H9 (cell line): ENCODE measurements at regions not wholly inside any gene's neighbourhood (a gene's known extent, or its start where the extent isn't known, plus 50 kb on each side); places are given as distances from the start of the nearest gene placed in this dataset.

Experiments
- DNase-seq: peaks from one replicate; pipeline ENCODE4 v3.0.0-alpha.2; 2017
- H2AFZ ChIP-seq: one replicate; pipeline ENCODE4 v1.6.1; 2013; ENCODE audit warnings: mild to moderate bottlenecking, low read length, control low read depth, moderate library complexity
- H2AK5ac ChIP-seq: 2 replicates; pipeline ENCODE4 v1.6.1; 2013; ENCODE audit warnings: low read length, control low read depth, mixed read lengths; ENCODE audit not compliant: insufficient read length
- H2BK120ac ChIP-seq: one replicate; pipeline ENCODE4 v1.6.1; 2013; ENCODE audit warnings: low read depth, mild to moderate bottlenecking, low read length, control low read depth, inconsistent platforms; ENCODE audit not compliant: poor library complexity, severe bottlenecking
- H2BK12ac ChIP-seq: 2 replicates; pipeline ENCODE4 v1.6.1; 2013; ENCODE audit warnings: low read length, control low read depth, mixed read lengths, low read depth; ENCODE audit not compliant: insufficient read length
- H2BK15ac ChIP-seq: 2 replicates; pipeline ENCODE4 v1.6.1; 2013; ENCODE audit warnings: low read depth, low read length, control low read depth
- H2BK20ac ChIP-seq: one replicate; pipeline ENCODE4 v1.6.1; 2013; ENCODE audit warnings: low read depth, mild to moderate bottlenecking, low read length, control low read depth, inconsistent platforms; ENCODE audit not compliant: poor library complexity, severe bottlenecking
- H2BK5ac ChIP-seq: 2 replicates; pipeline ENCODE4 v1.6.1; 2013; ENCODE audit warnings: low read length, control low read depth, mixed read lengths; ENCODE audit not compliant: insufficient read length
- H3K14ac ChIP-seq: 2 replicates; pipeline ENCODE4 v1.6.1; 2013; ENCODE audit warnings: low read length, control low read depth; ENCODE audit not compliant: insufficient read depth
- H3K18ac ChIP-seq: 2 replicates; pipeline ENCODE4 v1.6.1; 2013; ENCODE audit warnings: low read depth, mild to moderate bottlenecking, mixed read lengths, low read length, control low read depth; ENCODE audit not compliant: insufficient read length
- H3K23ac ChIP-seq: 2 replicates; pipeline ENCODE4 v1.6.1; 2013; ENCODE audit warnings: low read length, control low read depth, mixed read lengths, low read depth; ENCODE audit not compliant: insufficient read length
- H3K23me2 ChIP-seq: 2 replicates; pipeline ENCODE4 v1.6.1; 2013; ENCODE audit warnings: low read depth, mild to moderate bottlenecking, mixed read lengths, low read length, control low read depth; ENCODE audit not compliant: insufficient read length, poor library complexity, severe bottlenecking
- H3K27ac ChIP-seq: 2 replicates; pipeline ENCODE4 v1.5.1; 2013; ENCODE audit warnings: low read length, control low read depth, mixed read lengths, low read depth; ENCODE audit not compliant: insufficient read length
- H3K27me3 ChIP-seq: 2 replicates; pipeline ENCODE4 v1.6.1; 2013; ENCODE audit warnings: low read length, control low read depth, inconsistent platforms; ENCODE audit not compliant: insufficient read depth
- H3K4ac ChIP-seq: 2 replicates; pipeline ENCODE4 v1.6.1; 2013; ENCODE audit warnings: low read depth, mild to moderate bottlenecking, control low read depth, inconsistent platforms, low read length, moderate library complexity
- H3K4me1 ChIP-seq: 2 replicates; pipeline ENCODE4 v1.6.1; 2013; ENCODE audit warnings: low read length, control low read depth, inconsistent platforms; ENCODE audit not compliant: insufficient read depth
- H3K4me2 ChIP-seq: 2 replicates; pipeline ENCODE4 v1.6.1; 2013; ENCODE audit warnings: low read length, control low read depth, mixed read lengths; ENCODE audit not compliant: insufficient read length, insufficient read depth
- H3K56ac ChIP-seq: 2 replicates; pipeline ENCODE4 v1.6.1; 2013; ENCODE audit warnings: low read depth, mild to moderate bottlenecking, mixed read lengths, low read length, control low read depth; ENCODE audit not compliant: insufficient read length
- H3K79me1 ChIP-seq: 2 replicates; pipeline ENCODE4 v1.6.1; 2013; ENCODE audit warnings: low read depth, mild to moderate bottlenecking, moderate library complexity, low read length, control low read depth, inconsistent platforms; ENCODE audit not compliant: insufficient read depth, poor library complexity, severe bottlenecking
- H3K79me2 ChIP-seq: 2 replicates; pipeline ENCODE4 v1.6.1; 2013; ENCODE audit warnings: low read length, control low read depth, inconsistent platforms; ENCODE audit not compliant: insufficient read depth
- H3K9ac ChIP-seq: 2 replicates; pipeline ENCODE4 v1.6.1; 2013; ENCODE audit warnings: low read length, control low read depth, mixed read lengths; ENCODE audit not compliant: insufficient read length; ENCODE audit errors: extremely low read depth
- H3K9me3 ChIP-seq: one replicate; pipeline ENCODE4 v1.6.1; 2013; ENCODE audit warnings: low read depth, low read length, inconsistent platforms; ENCODE audit not compliant: control insufficient read depth
- H3T11ph ChIP-seq: one replicate; pipeline ENCODE4 v1.6.1; 2013; ENCODE audit warnings: mild to moderate bottlenecking, low read length, control low read depth, inconsistent platforms
- H4K20me1 ChIP-seq: one replicate; pipeline ENCODE4 v1.6.1; 2013; ENCODE audit not compliant: control insufficient read depth, insufficient read length, insufficient read depth
- H4K5ac ChIP-seq: 2 replicates; pipeline ENCODE4 v1.6.1; 2013; ENCODE audit warnings: low read depth, mild to moderate bottlenecking, mixed read lengths, low read length, control low read depth; ENCODE audit not compliant: insufficient read length
- H4K8ac ChIP-seq: replicated peaks from 2 replicates; pipeline ENCODE4 v1.6.1; 2013; ENCODE audit warnings: low read length, control low read depth, mixed read lengths, low read depth; ENCODE audit not compliant: insufficient read length
- H4K91ac ChIP-seq: 2 replicates; pipeline ENCODE4 v1.6.1; 2013; ENCODE audit warnings: low read depth, mild to moderate bottlenecking, moderate library complexity, mixed read lengths, low read length, control low read depth; ENCODE audit not compliant: insufficient read length
- H3K27ac Mint-ChIP-seq, 3 experiments: 2 replicates in 2 of 3; 3 replicates in 1 of 3; pipeline ENCODE4 v1.8.0; 2020 to 2021; ENCODE audit warnings: mixed read lengths in 3 of 3, mild to moderate bottlenecking in 1 of 3, moderate library complexity in 1 of 3
- H3K27me3 Mint-ChIP-seq: 2 replicates; pipeline ENCODE4 v1.8.0; 2021; ENCODE audit warnings: low read depth, mild to moderate bottlenecking, moderate library complexity, mixed read lengths
- H3K36me3 Mint-ChIP-seq, 3 experiments: 2 replicates in 2 of 3; 3 replicates in 1 of 3; pipeline ENCODE4 v1.8.0; 2020 to 2021; ENCODE audit warnings: low read depth in 3 of 3, mixed read lengths in 3 of 3; ENCODE audit not compliant: insufficient read depth in 1 of 3
- H3K4me1 Mint-ChIP-seq, 2 experiments: 2 replicates each; pipeline ENCODE4 v1.8.0; 2020; ENCODE audit warnings: mixed read lengths in 2 of 2
- H3K4me3 Mint-ChIP-seq, 2 experiments: 2 replicates in 1 of 2; 3 replicates in 1 of 2; pipeline ENCODE4 v1.8.0; 2020 to 2021; ENCODE audit warnings: mild to moderate bottlenecking in 2 of 2, mixed read lengths in 2 of 2, moderate library complexity in 1 of 2
- H3K9me3 Mint-ChIP-seq, 2 experiments: 2 replicates in 1 of 2; 3 replicates in 1 of 2; pipeline ENCODE4 v1.8.0; 2020; ENCODE audit warnings: mild to moderate bottlenecking in 2 of 2, mixed read lengths in 2 of 2, moderate library complexity in 1 of 2
- TF ChIP-seq, protein P1 (sequence below): fragments of 200-600 bp; sonication (generic); conservative IDR thresholded peaks from 3 replicates; pipeline ENCODE4 v1.8.0; 2021; ENCODE audit warnings: antibody characterized with exemption, mild to moderate bottlenecking

DNA sequence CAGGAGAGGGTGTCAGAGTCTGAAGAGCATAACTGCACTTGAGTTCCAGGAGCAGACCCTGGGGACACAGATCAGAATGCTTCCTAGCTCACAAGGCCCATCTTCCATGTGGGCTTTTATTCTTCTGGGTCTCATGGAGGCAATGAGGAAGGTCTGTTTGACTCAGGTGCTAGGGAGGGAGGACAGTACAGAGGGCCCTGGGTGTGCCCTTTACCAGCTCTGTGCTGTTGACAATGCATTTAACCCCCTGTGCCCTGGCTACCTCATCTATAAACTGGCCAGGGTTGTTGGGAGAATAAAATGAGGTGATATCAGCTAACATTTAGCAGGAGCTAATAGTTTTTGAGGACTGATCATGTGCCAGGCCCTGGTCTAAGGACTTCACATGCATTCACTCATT, 318.0 kb downstream of the DMAC1 start:
- no peaks in the 10 kb centered on the region for H3K36me3 Mint-ChIP-seq
- no peaks in the 10 kb centered on the region for H3K4me1 ChIP-seq
- no peaks in the 10 kb centered on the region for H3K79me2 ChIP-seq
- peak overlapping the region in 1 of 3 experiments; percentile 40; a peak in 1 of 7 replicates for H3K27ac Mint-ChIP-seq
- no peak overlapping the region for H3K4ac ChIP-seq
- H3K9ac ChIP-seq, result no peak overlapping the region
- no peak overlapping the region for H4K91ac ChIP-seq
- no peak overlapping the region for H2AK5ac ChIP-seq
- H3K4me3 Mint-ChIP-seq, result no peak overlapping the region
- peak overlapping the region; percentile 83 for H2BK20ac ChIP-seq
- no peak overlapping the region for H2BK120ac ChIP-seq
- H3K4me1 Mint-ChIP-seq, result no peaks in the 10 kb centered on the region
- H3K4me2 ChIP-seq, result no peak overlapping the region
- TF ChIP-seq, protein P1, sequence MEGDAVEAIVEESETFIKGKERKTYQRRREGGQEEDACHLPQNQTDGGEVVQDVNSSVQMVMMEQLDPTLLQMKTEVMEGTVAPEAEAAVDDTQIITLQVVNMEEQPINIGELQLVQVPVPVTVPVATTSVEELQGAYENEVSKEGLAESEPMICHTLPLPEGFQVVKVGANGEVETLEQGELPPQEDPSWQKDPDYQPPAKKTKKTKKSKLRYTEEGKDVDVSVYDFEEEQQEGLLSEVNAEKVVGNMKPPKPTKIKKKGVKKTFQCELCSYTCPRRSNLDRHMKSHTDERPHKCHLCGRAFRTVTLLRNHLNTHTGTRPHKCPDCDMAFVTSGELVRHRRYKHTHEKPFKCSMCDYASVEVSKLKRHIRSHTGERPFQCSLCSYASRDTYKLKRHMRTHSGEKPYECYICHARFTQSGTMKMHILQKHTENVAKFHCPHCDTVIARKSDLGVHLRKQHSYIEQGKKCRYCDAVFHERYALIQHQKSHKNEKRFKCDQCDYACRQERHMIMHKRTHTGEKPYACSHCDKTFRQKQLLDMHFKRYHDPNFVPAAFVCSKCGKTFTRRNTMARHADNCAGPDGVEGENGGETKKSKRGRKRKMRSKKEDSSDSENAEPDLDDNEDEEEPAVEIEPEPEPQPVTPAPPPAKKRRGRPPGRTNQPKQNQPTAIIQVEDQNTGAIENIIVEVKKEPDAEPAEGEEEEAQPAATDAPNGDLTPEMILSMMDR, result no peak
- no peak overlapping the region for H3K23ac ChIP-seq
- no peak overlapping the region for H4K5ac ChIP-seq
- H3K9me3 Mint-ChIP-seq, result no peaks in the 10 kb centered on the region
- no peaks in the 10 kb centered on the region for H3K9me3 ChIP-seq
- no peak overlapping the region for H2BK15ac ChIP-seq
- no peak overlapping the region for H3T11ph ChIP-seq
- no peak overlapping the region for H3K27ac ChIP-seq
- no peak overlapping the region for H3K14ac ChIP-seq
- H3K56ac ChIP-seq, result no peak overlapping the region
- no peaks in the 10 kb centered on the region for H4K20me1 ChIP-seq
- H3K23me2 ChIP-seq, result no peaks in the 10 kb centered on the region
- no peaks in the 10 kb centered on the region for H3K79me1 ChIP-seq
- H3K27me3 Mint-ChIP-seq, result no peaks in the 10 kb centered on the region; the same call in 1 of the 2 replicates
- no peak for DNase-seq
- no peak overlapping the region for H3K18ac ChIP-seq
- H4K8ac ChIP-seq, result no peak overlapping the region
- H2BK12ac ChIP-seq, result no peak overlapping the region
- no peak overlapping the region for H2AFZ ChIP-seq
- H2BK5ac ChIP-seq, result no peak overlapping the region
- no peaks in the 10 kb centered on the region for H3K27me3 ChIP-seq
